Neural cell (in vitro differentiated cells): ENCODE measurements at regions not wholly inside any gene's neighbourhood (a gene's known extent, or its start where the extent isn't known, plus 50 kb on each side); places are given as distances from the start of the nearest gene placed in this dataset.

Experiments used
- H2AFZ ChIP-seq: fragments of 200-600, 300-800 bp; sonication (generic), shearing (Covaris generic); 2 replicates; pipeline ENCODE4 v1.6.0; 2014; ENCODE audit warnings: low read depth, mild to moderate bottlenecking, antibody characterized with exemption, low read length, moderate library complexity
- H3F3A ChIP-seq: fragments of 200-600 bp; shearing (Covaris generic); 2 replicates; pipeline ENCODE4 v1.6.1; 2016; ENCODE audit warnings: mild to moderate bottlenecking, moderate library complexity, mixed read lengths, antibody characterized with exemption, low read length; ENCODE audit not compliant: insufficient read depth, poor library complexity, severe bottlenecking
- H3K27ac ChIP-seq: fragments of 200-600, 300-800 bp; sonication (generic), shearing (Covaris generic); 2 replicates; pipeline ENCODE4 v1.5.1; 2014; ENCODE audit warnings: mild to moderate bottlenecking, low read length, moderate library complexity
- H3K27me3 ChIP-seq: fragments of 300-800, 200-600 bp; sonication (generic), shearing (Covaris generic); 2 replicates; pipeline ENCODE4 v1.6.0; 2014; ENCODE audit warnings: mild to moderate bottlenecking, low read depth, low read length, moderate library complexity; ENCODE audit not compliant: insufficient read depth
- H3K36me3 ChIP-seq: fragments of 300-800, 200-600 bp; sonication (generic), shearing (Covaris generic); 2 replicates; pipeline ENCODE4 v1.5.1; 2014; ENCODE audit warnings: mild to moderate bottlenecking, antibody characterized with exemption, low read length, moderate library complexity; ENCODE audit not compliant: insufficient read depth
- H3K4me2 ChIP-seq: fragments of 300-800, 200-600 bp; sonication (generic), shearing (Covaris generic); 2 replicates; pipeline ENCODE4 v1.6.0; 2014; ENCODE audit warnings: mild to moderate bottlenecking, low read length
- H3K4me3 ChIP-seq: fragments of 300-800, 200-600 bp; sonication (generic), shearing (Covaris generic); 2 replicates; pipeline ENCODE4 v1.5.1; 2014; ENCODE audit warnings: mild to moderate bottlenecking, low read length, moderate library complexity
- H3K79me2 ChIP-seq: fragments of 200-600 bp; shearing (Covaris generic); replicated peaks from 2 replicates; pipeline ENCODE4 v1.6.0; 2014; ENCODE audit warnings: mild to moderate bottlenecking, low read length, moderate library complexity; ENCODE audit not compliant: insufficient read depth
- H3K9ac ChIP-seq: fragments of 300-800, 200-600 bp; sonication (generic), shearing (Covaris generic); 2 replicates; pipeline ENCODE4 v1.6.1; 2016; ENCODE audit warnings: mild to moderate bottlenecking, low read length, mixed read lengths
- H3K9me2 ChIP-seq: fragments of 200-600 bp; shearing (Covaris generic); 2 replicates; pipeline ENCODE4 v1.6.1; 2016; ENCODE audit warnings: mild to moderate bottlenecking, low read length, mixed read lengths; ENCODE audit not compliant: insufficient read depth
- H3K9me3 ChIP-seq: fragments of 200-600, 300-800 bp; sonication (generic), shearing (Covaris generic); 2 replicates; pipeline ENCODE4 v1.6.1; 2016; ENCODE audit warnings: mild to moderate bottlenecking, mixed run types, low read length, moderate library complexity, mixed read lengths
- H4K20me1 ChIP-seq: fragments of 200-600 bp; shearing (Covaris generic); 2 replicates; pipeline ENCODE4 v1.6.1; 2016; ENCODE audit warnings: mild to moderate bottlenecking, mixed run types; ENCODE audit not compliant: insufficient read depth
- CTCF ChIP-seq: fragments of 450-650 bp; IDR thresholded peaks from 2 replicates; pipeline ENCODE4 v1.5.1; 2014; ENCODE audit warnings: antibody characterized with exemption, mild to moderate bottlenecking, moderate library complexity; ENCODE audit not compliant: poor library complexity, severe bottlenecking
- EP300 ChIP-seq: fragments of 450-650 bp; conservative IDR thresholded peaks from 2 replicates; pipeline ENCODE4 v1.6.1; 2014; ENCODE audit warnings: antibody characterized with exemption, mild to moderate bottlenecking, moderate library complexity; ENCODE audit not compliant: poor library complexity, severe bottlenecking
- EZH2 ChIP-seq: fragments of 200-600, 300-800 bp; shearing (Covaris generic), sonication (generic); IDR thresholded peaks from 2 replicates; pipeline ENCODE4 v1.6.1; 2014; ENCODE audit warnings: antibody characterized with exemption, low read length, borderline replicate concordance, mild to moderate bottlenecking; ENCODE audit not compliant: insufficient read depth, poor library complexity, severe bottlenecking
- MXI1 ChIP-seq: fragments of 450-650 bp; conservative IDR thresholded peaks from 2 replicates; pipeline ENCODE4 v1.6.1; 2014; ENCODE audit warnings: antibody characterized with exemption, mild to moderate bottlenecking; ENCODE audit not compliant: poor library complexity, severe bottlenecking
- POLR2AphosphoS5 ChIP-seq: IDR thresholded peaks from 2 replicates; pipeline ENCODE4 v1.6.1; 2012
- RAD21 ChIP-seq: fragments of 450-650 bp; conservative IDR thresholded peaks from 2 replicates; pipeline ENCODE4 v1.6.1; 2014; ENCODE audit warnings: antibody characterized with exemption, mild to moderate bottlenecking, moderate library complexity
- REST ChIP-seq: IDR thresholded peaks from 2 replicates; pipeline ENCODE4 v1.6.1; 2012; ENCODE audit warnings: borderline replicate concordance
- SMC3 ChIP-seq: fragments of 450-650 bp; conservative IDR thresholded peaks from 2 replicates; pipeline ENCODE4 v1.6.1; 2014; ENCODE audit warnings: antibody characterized with exemption, mild to moderate bottlenecking, moderate library complexity; ENCODE audit not compliant: poor library complexity
- TAF1 ChIP-seq: IDR thresholded peaks from 2 replicates; pipeline ENCODE4 v1.6.1; 2012; ENCODE audit warnings: low read depth

GRCh38 chr7:54483523-54483922 lies 58.7 kb upstream of the VSTM2A start:
- Histone ChIP-seq H3K4me3 (no peak overlapping the region), H3K36me3 (no peaks in the 10 kb centered on the region), H3K9me3 (no peaks in the 10 kb centered on the region), H3K9me2 (no peaks in the 10 kb centered on the region), H3K9ac (no peak overlapping the region), H2AFZ (no peak overlapping the region), H3K27ac (no peak overlapping the region), H4K20me1 (no peaks in the 10 kb centered on the region), H3K79me2 (no peaks in the 10 kb centered on the region), H3F3A (no peaks in the 10 kb centered on the region), H3K27me3 (no peaks in the 10 kb centered on the region), H3K4me2 (no peak overlapping the region)
- TF ChIP-seq MXI1 (no peak), EP300 (no peak), TAF1 (no peak), POLR2AphosphoS5 (no peak), RAD21 (no peak), SMC3 (no peak), REST (no peak), EZH2 (no peak), CTCF (no peak)

- no peaks in the 10 kb centered on the region for H3F3A ChIP-seq
- H3K4me3 ChIP-seq: no peak overlapping the region
- H3K36me3 ChIP-seq: no peaks in the 10 kb centered on the region
- no peak overlapping the region for H2AFZ ChIP-seq
- no peaks in the 10 kb centered on the region for H3K9me2 ChIP-seq
- H3K27me3 ChIP-seq: no peaks in the 10 kb centered on the region
- H3K27ac ChIP-seq: no peak overlapping the region
- no peak overlapping the region for H3K4me2 ChIP-seq
- no peaks in the 10 kb centered on the region for H3K9me3 ChIP-seq
- H3K9ac ChIP-seq: no peak overlapping the region
- no peaks in the 10 kb centered on the region for H3K79me2 ChIP-seq
- H4K20me1 ChIP-seq: no peaks in the 10 kb centered on the region
- TF ChIP-seq EZH2: no peak
- TF ChIP-seq EP300: no peak
- no peak for TF ChIP-seq POLR2AphosphoS5
- no peak for TF ChIP-seq REST
- no peak for TF ChIP-seq TAF1
- no peak for TF ChIP-seq SMC3
- no peak for TF ChIP-seq CTCF
- no peak for TF ChIP-seq RAD21
- no peak for TF ChIP-seq MXI1
Observed at GRCh38 chr7:54485044-54485443, 57.1 kb upstream of the VSTM2A start.
